Fibroblast of pulmonary artery (primary cell): ENCODE measurements at regions not wholly inside any gene's neighbourhood (a gene's known extent, or its start where the extent isn't known, plus 50 kb on each side); places are given as distances from the start of the nearest gene placed in this dataset.

Experiments used
- DNase-seq: peaks from one replicate; pipeline ENCODE4 v3.0.0-alpha.2; 2010; ENCODE audit warnings: low read depth
- H3K4me3 ChIP-seq: replicated peaks from 2 replicates; pipeline ENCODE4 v1.5.1; 2011; ENCODE audit warnings: low read depth, mild to moderate bottlenecking, control low read depth, low read length, moderate library complexity
- CTCF ChIP-seq: IDR thresholded peaks from 2 replicates; pipeline ENCODE4 v1.5.1; 2011; ENCODE audit warnings: mild to moderate bottlenecking, control low read depth, low read length, inconsistent platforms; ENCODE audit errors: missing control alignments

DNA sequence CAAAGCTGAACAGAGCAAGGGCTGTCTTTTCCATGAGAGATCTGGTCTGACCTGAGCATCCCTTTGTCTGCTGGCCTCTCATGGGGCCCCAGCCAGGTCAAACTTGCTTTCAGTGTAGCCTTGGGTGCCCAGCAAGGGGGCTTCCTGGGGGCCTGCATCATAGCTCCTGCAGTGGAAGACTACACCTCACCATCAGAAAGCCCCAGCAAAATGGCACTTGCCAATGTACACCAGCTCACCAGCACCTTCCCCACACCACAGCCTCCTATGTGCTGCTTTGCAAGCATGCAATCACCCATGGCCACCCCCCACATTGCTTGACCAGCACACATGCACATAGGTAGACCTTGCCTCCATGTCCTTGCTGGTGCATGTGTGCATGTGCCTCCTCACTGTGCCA lies 1478.1 kb downstream of the FSTL5 start:
- no peak for TF ChIP-seq CTCF
- H3K4me3 ChIP-seq = no peak overlapping the region
- no peak for DNase-seq

DNA sequence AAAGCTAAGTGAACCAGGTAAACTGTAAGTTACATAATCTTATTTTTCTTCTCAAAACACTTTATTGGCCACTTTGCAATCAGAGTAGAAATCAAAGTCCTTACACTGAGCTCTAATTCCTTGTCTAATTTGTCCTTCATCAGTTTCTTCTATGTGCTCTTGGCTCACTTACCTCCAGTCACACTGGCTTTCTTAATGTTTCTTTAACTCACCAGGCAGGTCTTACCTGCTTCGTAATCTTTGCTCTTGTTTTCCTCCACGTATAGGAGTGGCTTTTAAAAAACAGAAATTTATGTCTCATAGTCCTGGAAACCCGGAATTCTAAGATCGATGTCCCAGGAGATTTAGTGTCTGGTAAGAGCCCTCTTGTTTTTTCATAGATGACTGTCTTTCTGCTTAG lies 1462.1 kb downstream of the FSTL5 start:
- no peak for TF ChIP-seq CTCF
- H3K4me3 ChIP-seq = no peak overlapping the region
- no peak for DNase-seq

DNA sequence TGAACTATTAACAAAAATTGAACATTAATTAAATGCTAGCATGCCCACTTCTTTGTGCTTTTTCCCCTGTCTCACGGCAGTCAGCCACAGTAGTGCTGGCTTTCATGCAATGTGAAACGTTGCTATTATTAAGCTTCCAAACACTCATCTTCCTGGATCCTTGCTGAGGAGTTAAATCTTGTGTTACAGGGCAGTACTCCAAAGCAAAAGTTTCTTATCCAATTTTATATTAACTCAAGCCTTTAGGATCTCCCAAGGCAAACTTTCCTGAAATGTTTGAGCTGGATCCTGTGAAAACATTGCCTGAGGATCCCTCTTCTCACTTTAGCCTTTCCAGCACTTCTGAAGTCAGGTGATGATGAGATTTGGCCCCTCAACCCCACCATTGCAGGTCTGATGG lies 1454.8 kb downstream of the FSTL5 start:
- TF ChIP-seq CTCF = no peak
- no peak overlapping the region for H3K4me3 ChIP-seq
- DNase-seq = no peak

GRCh38 chr4:160709546-160709945 lies 1454.3 kb downstream of the FSTL5 start:
- no peak for DNase-seq
- no peak for TF ChIP-seq CTCF

GRCh38 chr4:160716551-160716950 lies 1447.2 kb downstream of the FSTL5 start:
- no peak for TF ChIP-seq CTCF
- no peak overlapping the region for H3K4me3 ChIP-seq
- no peak for DNase-seq

More at GRCh38 chr4:160709546-160709945, 1454.3 kb downstream of the FSTL5 start:
- H3K4me3 ChIP-seq = no peak overlapping the region

- H3K4me3 ChIP-seq = no peak overlapping the region
- no peak for DNase-seq
- no peak for TF ChIP-seq CTCF
Measured at GRCh38 chr4:160717848-160718247, 1446.0 kb downstream of the FSTL5 start.

- H3K4me3 ChIP-seq = no peak overlapping the region
- DNase-seq = no peak
- TF ChIP-seq CTCF = no peak
Measured at GRCh38 chr4:160724063-160724462, 1439.7 kb downstream of the FSTL5 start.
